IMR-90 (cell line): ENCODE measurements at regions not wholly inside any gene's neighbourhood (a gene's known extent, or its start where the extent isn't known, plus 50 kb on each side); places are given as distances from the start of the nearest gene placed in this dataset.

ENCODE experiments used
- ATAC-seq: fragments of 200-7000 bp; cut with Tn5 transposase; 2 replicates; pipeline ENCODE4 v1.9.1; 2020; ENCODE audit warnings: low read depth, mild to moderate bottlenecking, moderate library complexity
- BruUV-seq: library from RNA; stranded (reverse); fragments of 400-500 nt; replicated peaks from 2 replicates; lab custom pipeline; 2021; lab: Mats Ljungman, UMichigan
- CTCF ChIA-PET: fragments of 300-600 bp; formaldehyde crosslinking; extraction: SDS; loops from one replicate; lab custom pipeline; 2021; ENCODE audit warnings: antibody characterized with exemption; lab: Yijun Ruan, JAX
- POLR2A ChIA-PET: fragments of 300-600 bp; sonication (Branson Sonifier 250); formaldehyde crosslinking; loops from one replicate; lab custom pipeline; 2022; ENCODE audit warnings: antibody characterized with exemption; ENCODE audit not compliant: unreplicated experiment; lab: Charles Lee
- DNase-seq: peaks from one replicate; pipeline ENCODE4 v3.0.0; 2013
- H2AFZ ChIP-seq: replicated peaks from 2 replicates; pipeline ENCODE3; 2013; ENCODE audit warnings: low read length, mild to moderate bottlenecking; ENCODE audit not compliant: poor library complexity
- H2AK5ac ChIP-seq: 2 replicates; pipeline ENCODE4 v1.6.1; 2013; ENCODE audit warnings: low read depth, low read length, inconsistent platforms
- H2AK9ac ChIP-seq: replicated peaks from 2 replicates; pipeline ENCODE3; 2013; ENCODE audit warnings: mild to moderate bottlenecking, low read depth, low read length, moderate library complexity; ENCODE audit not compliant: poor library complexity
- H2BK120ac ChIP-seq: 2 replicates; pipeline ENCODE4 v1.6.1; 2013; ENCODE audit warnings: low read depth, low read length, inconsistent platforms
- H2BK15ac ChIP-seq: 3 replicates; pipeline ENCODE4 v1.6.1; 2013; ENCODE audit warnings: low read depth, low read length, inconsistent platforms
- H2BK20ac ChIP-seq: 2 replicates; pipeline ENCODE4 v1.6.1; 2013; ENCODE audit warnings: low read depth, mild to moderate bottlenecking, inconsistent platforms, low read length, moderate library complexity
- H2BK5ac ChIP-seq: 2 replicates; pipeline ENCODE4 v1.6.1; 2013; ENCODE audit warnings: mild to moderate bottlenecking, low read depth, low read length, inconsistent platforms; ENCODE audit not compliant: poor library complexity, severe bottlenecking
- H3K14ac ChIP-seq: replicated peaks from 2 replicates; pipeline ENCODE4 v1.6.1; 2013; ENCODE audit warnings: low read depth, low read length, inconsistent platforms
- H3K18ac ChIP-seq: 2 replicates; pipeline ENCODE4 v1.6.1; 2013; ENCODE audit warnings: low read depth, low read length, control low read depth
- H3K23ac ChIP-seq: 2 replicates; pipeline ENCODE4 v1.6.1; 2013; ENCODE audit warnings: low read depth, low read length, inconsistent platforms
- H3K27ac ChIP-seq: 2 replicates; pipeline ENCODE4 v1.5.1; 2013; ENCODE audit warnings: mild to moderate bottlenecking, control low read depth, low read length; ENCODE audit not compliant: insufficient read depth
- H3K27me3 ChIP-seq: 2 replicates; pipeline ENCODE4 v1.6.1; 2013; ENCODE audit warnings: low read length; ENCODE audit not compliant: control insufficient read depth, insufficient read depth
- H3K36me3 ChIP-seq: 2 replicates; pipeline ENCODE4 v1.6.1; 2013; ENCODE audit warnings: low read length, mixed read lengths; ENCODE audit not compliant: control insufficient read depth, insufficient read depth
- H3K4ac ChIP-seq: 2 replicates; pipeline ENCODE4 v1.6.1; 2013; ENCODE audit warnings: low read depth, low read length, inconsistent platforms
- H3K4me1 ChIP-seq: 2 replicates; pipeline ENCODE4 v1.6.1; 2013; ENCODE audit warnings: low read length, mixed read lengths; ENCODE audit not compliant: control insufficient read depth, insufficient read depth
- H3K4me2 ChIP-seq: 2 replicates; pipeline ENCODE4 v1.6.1; 2013; ENCODE audit warnings: low read depth, mild to moderate bottlenecking, control low read depth, low read length, moderate library complexity
- H3K4me3 ChIP-seq: 2 replicates; pipeline ENCODE4 v1.5.1; 2013; ENCODE audit warnings: low read depth, mild to moderate bottlenecking, control low read depth, low read length, moderate library complexity; ENCODE audit not compliant: insufficient read depth
- H3K56ac ChIP-seq: 2 replicates; pipeline ENCODE4 v1.6.1; 2013; ENCODE audit warnings: low read length, inconsistent platforms; ENCODE audit not compliant: insufficient read depth; ENCODE audit errors: extremely low read depth
- H3K79me1 ChIP-seq, 2 experiments: 2 replicates each; pipeline ENCODE4 v1.6.1; 2013; ENCODE audit warnings: low read length in 2 of 2, inconsistent platforms in 1 of 2, low read depth in 1 of 2
- H3K9ac ChIP-seq: 2 replicates; pipeline ENCODE4 v1.6.1; 2013; ENCODE audit warnings: low read depth, low read length, control low read depth
- H3K9me1 ChIP-seq: 2 replicates; pipeline ENCODE4 v1.6.1; 2013; ENCODE audit warnings: low read length, inconsistent platforms; ENCODE audit not compliant: insufficient read depth
- H3K9me3 ChIP-seq: 2 replicates; pipeline ENCODE4 v1.6.1; 2013; ENCODE audit warnings: low read length; ENCODE audit not compliant: control insufficient read depth, insufficient read depth
- H4K20me1 ChIP-seq: 2 replicates; pipeline ENCODE4 v1.6.1; 2013; ENCODE audit warnings: low read length, inconsistent platforms; ENCODE audit not compliant: insufficient read depth
- H4K5ac ChIP-seq: 2 replicates; pipeline ENCODE4 v1.6.1; 2013; ENCODE audit warnings: mild to moderate bottlenecking, low read depth, low read length, control low read depth
- H4K8ac ChIP-seq, 2 experiments: 2 replicates each; pipeline ENCODE4 v1.6.1; 2013; ENCODE audit warnings: low read depth in 2 of 2, low read length in 2 of 2, control low read depth in 1 of 2, inconsistent platforms in 1 of 2
- H4K91ac ChIP-seq: 2 replicates; pipeline ENCODE4 v1.6.1; 2013; ENCODE audit warnings: low read depth, low read length, inconsistent platforms; ENCODE audit not compliant: insufficient read depth
- BHLHE40 ChIP-seq: fragments of 150-350 bp; IDR thresholded peaks from 2 replicates; pipeline ENCODE4 v1.6.1; 2016; ENCODE audit warnings: mild to moderate bottlenecking, low read depth, low read length
- MAFK ChIP-seq: IDR thresholded peaks from 2 replicates; pipeline ENCODE4 v1.6.1; 2012; ENCODE audit warnings: low read depth, low read length, improper control_type of control experiment
- NFE2L2 ChIP-seq: fragments of 150-350 bp; IDR thresholded peaks from 2 replicates; pipeline ENCODE4 v1.6.1; 2016; ENCODE audit warnings: low read depth, mild to moderate bottlenecking, low read length
- RCOR1 ChIP-seq: IDR thresholded peaks from 2 replicates; pipeline ENCODE4 v1.6.1; 2012; ENCODE audit warnings: mild to moderate bottlenecking, low read length, improper control_type of control experiment; ENCODE audit not compliant: insufficient replicate concordance
- RFX5 ChIP-seq: IDR thresholded peaks from 2 replicates; pipeline ENCODE4 v1.8.0; 2012; ENCODE audit warnings: low read depth, mild to moderate bottlenecking, low read length, moderate library complexity
- SMC3 ChIP-seq: fragments of 150-350 bp; IDR thresholded peaks from 2 replicates; pipeline ENCODE4 v1.6.1; 2016; ENCODE audit warnings: low read depth, mild to moderate bottlenecking, antibody characterized with exemption, low read length, moderate library complexity
- USF2 ChIP-seq: fragments of 150-350 bp; IDR thresholded peaks from 2 replicates; pipeline ENCODE4 v1.6.1; 2017; ENCODE audit warnings: mild to moderate bottlenecking, antibody characterized with exemption, low read length, low read depth
- WGBS, 2 experiments: methylation state at CpG; one replicate each; pipeline versions ENCODE4 v1.1.5 to v1.1.7; 2013; ENCODE audit warnings: missing lambda C conversion rate in 2 of 2; ENCODE audit not compliant: insufficient read length in 1 of 2; ENCODE audit errors: extremely low coverage in 2 of 2; 5-methylcytosine and 5-hydroxymethylcytosine counted together
- dilution Hi-C: fragments of 300-500 bp; cut with HindIII; formaldehyde crosslinking; loops from one replicate; pipeline ENCODE4 v1.14.3; 2018; ENCODE audit warnings: low sequenced_read_pairs; ENCODE audit not compliant: unreplicated experiment
- in situ Hi-C: fragments of 300-500 bp; cut with MboI; formaldehyde crosslinking; loops from 3 replicates; pipeline ENCODE4 v1.14.3; 2019; ENCODE audit warnings: low sequenced_read_pairs, inconsistent platforms, mixed read lengths
- intact Hi-C: fragments of 100-400 bp; cut with micrococcal nuclease; formaldehyde crosslinking; loops from 2 replicates; pipeline ENCODE4 v1.10.0; 2022
- TF ChIP-seq, protein P1 (sequence below): fragments of 150-350 bp; IDR thresholded peaks from 2 replicates; pipeline ENCODE4 v1.6.1; 2016; ENCODE audit warnings: low read depth, mild to moderate bottlenecking, low read length, moderate library complexity, borderline replicate concordance

GRCh38 chrX:1903236-1903935 is 288.5 kb downstream of the ASMT start:
- in situ Hi-C loops (no loop called here), dilution Hi-C loops (no loop called here), intact Hi-C loops (no loop called here)
- Histone ChIP-seq H4K91ac (no peak overlapping the region), H3K79me1 (no peaks in the 10 kb centered on the region), H3K4me2 (no peak overlapping the region), H3K4ac (no peak overlapping the region), H2BK20ac (no peak overlapping the region), H3K9ac (no peak overlapping the region), H3K27me3 (no peaks in the 10 kb centered on the region), H3K4me1 (no peaks in the 10 kb centered on the region), H2BK120ac (no peak overlapping the region), H2BK5ac (no peak overlapping the region), H2AK9ac (no peak overlapping the region), H4K5ac (no peak overlapping the region), H3K18ac (no peak overlapping the region), H2BK15ac (no peak overlapping the region), H3K56ac (no peak overlapping the region), H4K8ac (no peak overlapping the region), H3K14ac (no peak overlapping the region), H3K27ac (no peak overlapping the region), H2AK5ac (no peak overlapping the region), H3K9me3 (peaks cover 31% of the 10 kb centered on the region), H3K23ac (no peak overlapping the region), H2AFZ (no peak overlapping the region), H3K4me3 (no peak overlapping the region), H3K36me3 (no peaks in the 10 kb centered on the region), H4K20me1 (no peaks in the 10 kb centered on the region), H3K9me1 (no peaks in the 10 kb centered on the region)
- no peak for TF ChIP-seq SMC3
- TF ChIP-seq USF2, result no peak
- no peak for TF ChIP-seq RFX5
- TF ChIP-seq MAFK, result no peak
- TF ChIP-seq, protein P1, sequence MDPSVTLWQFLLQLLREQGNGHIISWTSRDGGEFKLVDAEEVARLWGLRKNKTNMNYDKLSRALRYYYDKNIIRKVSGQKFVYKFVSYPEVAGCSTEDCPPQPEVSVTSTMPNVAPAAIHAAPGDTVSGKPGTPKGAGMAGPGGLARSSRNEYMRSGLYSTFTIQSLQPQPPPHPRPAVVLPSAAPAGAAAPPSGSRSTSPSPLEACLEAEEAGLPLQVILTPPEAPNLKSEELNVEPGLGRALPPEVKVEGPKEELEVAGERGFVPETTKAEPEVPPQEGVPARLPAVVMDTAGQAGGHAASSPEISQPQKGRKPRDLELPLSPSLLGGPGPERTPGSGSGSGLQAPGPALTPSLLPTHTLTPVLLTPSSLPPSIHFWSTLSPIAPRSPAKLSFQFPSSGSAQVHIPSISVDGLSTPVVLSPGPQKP, result no peak
- TF ChIP-seq RCOR1, result no peak
- no peak for TF ChIP-seq BHLHE40
- no peak for TF ChIP-seq NFE2L2
- DNase-seq (no peak), ATAC-seq (no peak)
- ChIA-PET CTCF (no interaction called here), POLR2A (no interaction called here)
- whole genome bisulfite sequencing, 2 experiments, result 53% methylated on average over 5 of the region's 17 CpGs; no CpG with 5 or more reads in 1 of the 2 experiments
- no TSS peak for BruUV-seq
